Tibial nerve (tissue), 4 donors: ENCODE measurements at regions not wholly inside any gene's neighbourhood (a gene's known extent, or its start where the extent isn't known, plus 50 kb on each side); places are given as distances from the start of the nearest gene placed in this dataset.
"Not testable (repeated sequence)": the region's sequence is repeated elsewhere in the genome, so short reads cannot be mapped to it uniquely, and the experiment has no call there.

Experiments
- DNase-seq, 2 donors: peaks; one replicate each; pipeline ENCODE4 v3.0.0-alpha.2; 2019; ENCODE audit warnings: low spot score in 2 of 2
- H3K27ac ChIP-seq, 4 donors: fragments of 200-600 bp; sonication (generic) in 3 of 4; one replicate each; pipeline ENCODE4 v1.5.1; 2017 to 2019; ENCODE audit warnings: mild to moderate bottlenecking in 1 of 4
- H3K27me3 ChIP-seq, 2 donors: fragments of 200-600 bp; sonication (generic) in 1 of 2; one replicate each; pipeline versions ENCODE4 v1.5.1 to v1.6.0; 2017 to 2019
- H3K36me3 ChIP-seq, 3 donors: fragments of 200-600 bp; sonication (generic); one replicate each; pipeline ENCODE4 v1.5.1; 2018 to 2019
- H3K4me1 ChIP-seq, 4 donors: fragments of 200-600 bp; sonication (generic) in 3 of 4; one replicate each; pipeline ENCODE4 v1.5.1; 2017 to 2019
- H3K4me3 ChIP-seq, 4 donors: fragments of 200-600 bp; sonication (generic) in 3 of 4; one replicate each; pipeline ENCODE4 v1.5.1; 2017 to 2019; ENCODE audit warnings: mild to moderate bottlenecking in 1 of 4, moderate library complexity in 1 of 4
- H3K9me3 ChIP-seq, 4 donors: fragments of 200-600 bp; sonication (generic) in 3 of 4; one replicate each; pipeline ENCODE4 v1.5.1; 2017 to 2019
- EP300 ChIP-seq, 2 donors: sonication (generic); formaldehyde crosslinking; IDR thresholded peaks; one replicate each; pipeline ENCODE4 v1.6.1; 2017; ENCODE audit warnings: antibody characterized with exemption in 2 of 2, mild to moderate bottlenecking in 1 of 2
- POLR2A ChIP-seq, 2 donors: fragments of 450-650 bp; IDR thresholded peaks; one replicate each; pipeline ENCODE4 v1.6.1; 2017; ENCODE audit warnings: antibody characterized with exemption in 2 of 2, mild to moderate bottlenecking in 2 of 2, moderate library complexity in 2 of 2
- WGBS, 2 donors: methylation state at CpG; one replicate each; pipeline ENCODE4 v1.1.5; 2018; 5-methylcytosine and 5-hydroxymethylcytosine counted together
- TF ChIP-seq, protein P1 (sequence below), 5 experiments: fragments of 200-600 bp in 3 of 5; fragments of 450-650 bp in 2 of 5; sonication (generic) in 3 of 5; IDR thresholded peaks; one replicate each; pipeline ENCODE4 v1.5.1; 2016 to 2019; ENCODE audit warnings: antibody characterized with exemption in 5 of 5, mild to moderate bottlenecking in 3 of 5, moderate library complexity in 2 of 5

DNA sequence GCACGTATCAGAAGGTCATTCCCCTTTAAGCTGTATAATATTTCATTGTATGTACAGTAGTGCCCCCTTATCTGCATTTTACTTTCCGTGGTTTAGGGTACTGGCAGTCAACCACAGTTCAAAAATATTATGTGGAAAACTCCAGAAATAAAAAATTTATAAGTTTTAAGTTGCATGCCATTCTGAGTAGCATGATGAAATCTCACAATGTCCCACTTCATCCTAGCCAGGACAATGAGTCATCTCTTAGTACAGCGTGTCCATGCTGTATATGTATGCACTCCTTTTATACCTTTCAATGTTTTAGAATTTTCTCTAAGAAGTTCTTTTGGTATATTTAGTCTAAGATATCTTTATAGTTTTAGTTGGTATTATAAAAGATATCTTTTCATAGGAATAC lies 115.0 kb upstream of the HAND1 start:
- peaks cover 0 to 12% of the 10 kb centered on the region in 2 donors for H3K27me3 ChIP-seq
- DNase-seq, result no peak
- TF ChIP-seq POLR2A (IDR thresholded peaks at IDR 0.05), result no peak
- TF ChIP-seq, protein P1, sequence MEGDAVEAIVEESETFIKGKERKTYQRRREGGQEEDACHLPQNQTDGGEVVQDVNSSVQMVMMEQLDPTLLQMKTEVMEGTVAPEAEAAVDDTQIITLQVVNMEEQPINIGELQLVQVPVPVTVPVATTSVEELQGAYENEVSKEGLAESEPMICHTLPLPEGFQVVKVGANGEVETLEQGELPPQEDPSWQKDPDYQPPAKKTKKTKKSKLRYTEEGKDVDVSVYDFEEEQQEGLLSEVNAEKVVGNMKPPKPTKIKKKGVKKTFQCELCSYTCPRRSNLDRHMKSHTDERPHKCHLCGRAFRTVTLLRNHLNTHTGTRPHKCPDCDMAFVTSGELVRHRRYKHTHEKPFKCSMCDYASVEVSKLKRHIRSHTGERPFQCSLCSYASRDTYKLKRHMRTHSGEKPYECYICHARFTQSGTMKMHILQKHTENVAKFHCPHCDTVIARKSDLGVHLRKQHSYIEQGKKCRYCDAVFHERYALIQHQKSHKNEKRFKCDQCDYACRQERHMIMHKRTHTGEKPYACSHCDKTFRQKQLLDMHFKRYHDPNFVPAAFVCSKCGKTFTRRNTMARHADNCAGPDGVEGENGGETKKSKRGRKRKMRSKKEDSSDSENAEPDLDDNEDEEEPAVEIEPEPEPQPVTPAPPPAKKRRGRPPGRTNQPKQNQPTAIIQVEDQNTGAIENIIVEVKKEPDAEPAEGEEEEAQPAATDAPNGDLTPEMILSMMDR (IDR thresholded peaks at IDR 0.05), result no peak
- H3K4me3 ChIP-seq, result no peak overlapping the region
- H3K4me1 ChIP-seq, result no peaks in the 10 kb centered on the region
- WGBS, 2 donors, result 58 to 61% methylated on average over 3 of the region's 3 CpGs
- H3K9me3 ChIP-seq, result peaks cover 0 to 13% (median 0%) of the 10 kb centered on the region in 4 donors
- H3K36me3 ChIP-seq, result no peaks in the 10 kb centered on the region
- H3K27ac ChIP-seq, result no peak overlapping the region

DNA sequence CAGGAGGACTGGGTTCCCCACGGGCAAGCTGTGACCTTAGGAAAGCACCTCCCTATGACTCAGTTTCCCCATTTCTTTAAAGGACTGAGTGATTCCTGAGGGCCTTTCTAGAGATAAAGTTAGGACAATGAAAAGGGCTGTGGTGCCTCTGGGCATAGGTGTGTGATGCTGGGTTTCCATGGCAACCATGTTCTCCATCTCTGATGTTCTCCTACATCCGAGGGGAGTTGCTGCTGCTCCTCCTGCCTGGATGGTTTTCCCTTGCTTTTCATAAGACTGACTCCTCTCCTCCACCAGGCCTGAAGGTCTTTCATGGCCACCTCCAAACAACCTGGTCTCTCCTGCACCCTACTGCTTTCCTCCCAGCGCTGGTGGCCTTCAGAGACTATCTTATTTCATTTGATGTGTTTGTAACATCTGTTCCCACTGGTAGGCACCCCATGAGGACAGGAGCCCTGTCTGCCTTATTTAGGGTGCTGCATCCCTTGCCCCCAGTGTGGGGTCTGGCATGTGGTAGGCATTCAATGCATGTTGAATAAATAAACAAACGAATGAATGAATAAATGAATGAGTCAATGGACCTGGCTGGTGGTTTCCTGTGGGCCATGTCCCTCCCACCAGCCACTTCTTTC lies 112.2 kb upstream of the HAND1 start:
- Histone ChIP-seq H3K9me3 (peaks cover 0 to 6% (median 0%) of the 10 kb centered on the region in 4 donors), H3K27ac (no peak overlapping the region), H3K36me3 (no peaks in the 10 kb centered on the region), H3K4me1 (peaks cover 0 to 4% (median 0%) of the 10 kb centered on the region in 4 donors), H3K4me3 (no peak overlapping the region), H3K27me3 (peaks cover 0 to 13% of the 10 kb centered on the region in 2 donors)
- TF ChIP-seq POLR2A (IDR thresholded peaks at IDR 0.05) (no peak), EP300 (IDR thresholded peaks at IDR 0.05) (no peak)
- TF ChIP-seq, protein P1 (IDR thresholded peaks at IDR 0.05), result no peak
- DNase-seq, result no peak
- 81 to 84% methylated on average over 4 of the region's 4 CpGs for WGBS, 2 donors

DNA sequence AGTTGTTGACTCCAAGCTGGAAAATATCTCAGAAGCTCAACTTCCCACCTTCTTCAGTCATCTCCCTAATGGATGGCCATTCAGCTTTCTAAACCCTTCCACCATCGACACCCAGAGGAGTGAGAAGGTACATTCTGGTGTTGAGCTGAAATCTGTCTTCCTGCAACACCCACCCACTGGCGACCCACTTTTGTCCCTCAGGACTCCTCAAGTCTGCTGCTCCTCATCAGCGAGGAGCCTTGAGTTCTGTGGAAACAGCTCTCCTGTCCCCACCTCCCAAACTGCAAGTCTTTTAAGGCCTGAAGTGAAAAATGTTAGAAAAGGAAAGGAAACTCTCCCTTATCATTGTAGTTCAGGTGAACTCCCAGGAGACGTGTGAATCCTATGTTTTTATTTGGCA lies 111.5 kb upstream of the HAND1 start:
- WGBS, 2 donors, result 82 to 87% methylated on average over 4 of the region's 4 CpGs
- Histone ChIP-seq H3K27me3 (peaks cover 0 to 13% of the 10 kb centered on the region in 2 donors), H3K27ac (no peak overlapping the region), H3K4me1 (peaks cover 0 to 4% (median 0%) of the 10 kb centered on the region in 4 donors), H3K4me3 (no peak overlapping the region), H3K36me3 (no peaks in the 10 kb centered on the region), H3K9me3 (no peaks in the 10 kb centered on the region)
- no peak for TF ChIP-seq POLR2A (IDR thresholded peaks at IDR 0.05)
- TF ChIP-seq EP300 (IDR thresholded peaks at IDR 0.05), result no peak
- TF ChIP-seq, protein P1 (IDR thresholded peaks at IDR 0.05), result no peak
- DNase-seq, result no peak

GRCh38 chr5:154588833-154589425 lies 110.9 kb upstream of the HAND1 start:
- H3K27me3 ChIP-seq, DNase-seq, H3K9me3 ChIP-seq, H3K4me1 ChIP-seq, H3K4me3 ChIP-seq, H3K36me3 ChIP-seq, H3K27ac ChIP-seq: not testable (repeated sequence)
- WGBS, 2 donors, result 78 to 81% methylated on average over 7 of the region's 7 CpGs

GRCh38 chr5:154588091-154588774 lies 110.2 kb upstream of the HAND1 start:
- WGBS, 2 donors, result 75 to 78% methylated on average over 13 of the region's 13 CpGs
- TF ChIP-seq EP300 (IDR thresholded peaks at IDR 0.05) (no peak), POLR2A (IDR thresholded peaks at IDR 0.05) (no peak)
- TF ChIP-seq, protein P1 (IDR thresholded peaks at IDR 0.05), result no peak

More at GRCh38 chr5:154588091-154588774, 110.2 kb upstream of the HAND1 start:
- Histone ChIP-seq H3K27ac (no peak overlapping the region), H3K27me3 (peaks cover 0 to 10% of the 10 kb centered on the region in 2 donors), H3K9me3 (no peaks in the 10 kb centered on the region), H3K36me3 (no peaks in the 10 kb centered on the region), H3K4me1 (peaks cover 0 to 4% (median 0%) of the 10 kb centered on the region in 4 donors), H3K4me3 (no peak overlapping the region)
- no peak for DNase-seq
